HepG2 (cell line): ENCODE measurements at regions not wholly inside any gene's neighbourhood (a gene's known extent, or its start where the extent isn't known, plus 50 kb on each side); places are given as distances from the start of the nearest gene placed in this dataset.

Experiments
- ATAC-seq: fragments of 200-7000 bp; cut with Tn5 transposase; 3 replicates; pipeline ENCODE4 v1.9.1; 2020; ENCODE audit warnings: mild to moderate bottlenecking, moderate library complexity
- BruUV-seq: library from RNA; stranded (reverse); fragments of 400-500 nt; replicated peaks from 2 replicates; lab custom pipeline; 2021; lab: Mats Ljungman, UMichigan
- CTCF ChIA-PET: fragments of 300-600 bp; formaldehyde crosslinking; extraction: SDS; loops from one replicate; lab custom pipeline; 2021; ENCODE audit warnings: low total read pairs, inconsistent platforms, low intra/inter-chr PET ratio; lab: Yijun Ruan, JAX
- POLR2A ChIA-PET: fragments of 350-600 bp; sonication (Branson Sonifier 250); formaldehyde crosslinking; loops from one replicate; lab custom pipeline; 2020; ENCODE audit warnings: antibody characterized with exemption, inconsistent platforms; lab: Yijun Ruan, JAX
- DNase-seq: peaks from one replicate; pipeline ENCODE4 v3.0.0-alpha.2; 2015; ENCODE audit warnings: low spot score
- FAIRE-seq: peaks from 3 replicates; lab custom pipeline; 2011; peaks lifted over from hg19 to GRCh38; lab: Jason Lieb, UNC
- H2AFZ ChIP-seq: one replicate; pipeline ENCODE4 v1.6.1; 2011; ENCODE audit warnings: low read length, inconsistent platforms
- H3K27ac ChIP-seq: fragments of 300-600 bp; 3 replicates; pipeline ENCODE4 v1.8.0; 2011; ENCODE audit warnings: mixed run types, mild to moderate bottlenecking, mixed read lengths, low read length, inconsistent platforms; ENCODE audit not compliant: insufficient read depth; ENCODE audit errors: extremely low read length
- H3K27me3 ChIP-seq, 2 experiments: fragments of 200-600 bp in 1 of 2; 2 replicates in 1 of 2; 3 replicates in 1 of 2; pipeline versions ENCODE4 v1.6.0 to v1.8.0; 2011; ENCODE audit warnings: low read length in 2 of 2, mild to moderate bottlenecking in 2 of 2, moderate library complexity in 2 of 2, inconsistent platforms in 1 of 2; ENCODE audit not compliant: insufficient read depth in 2 of 2, control insufficient read depth in 1 of 2
- H3K36me3 ChIP-seq, 2 experiments: fragments of 200-600 bp in 1 of 2; replicated peaks in 1 of 2; 2 replicates in 1 of 2; 3 replicates in 1 of 2; pipeline versions ENCODE4 v1.5.1 to v1.8.0; 2011; ENCODE audit warnings: low read length in 2 of 2, inconsistent platforms in 1 of 2; ENCODE audit not compliant: insufficient read depth in 2 of 2, control insufficient read depth in 1 of 2
- H3K4me1 ChIP-seq: 2 replicates; pipeline ENCODE4 v1.5.1; 2012; ENCODE audit warnings: low read length, inconsistent platforms; ENCODE audit not compliant: insufficient read depth
- H3K4me2 ChIP-seq: 2 replicates; pipeline ENCODE4 v1.6.0; 2011; ENCODE audit warnings: low read depth, low read length, inconsistent platforms
- H3K4me3 ChIP-seq, 3 experiments: fragments of 200-600 bp in 1 of 3; sonication (generic), shearing (Covaris generic) in 1 of 3; replicated peaks in 1 of 3; 2 replicates each; pipeline ENCODE4 v1.5.1; 2011 to 2016; ENCODE audit warnings: low read length in 3 of 3, inconsistent platforms in 2 of 3, low read depth in 2 of 3, mild to moderate bottlenecking in 2 of 3, control low read depth in 1 of 3, mixed read lengths in 1 of 3; ENCODE audit not compliant: insufficient read depth in 1 of 3
- H3K79me2 ChIP-seq: one replicate; pipeline ENCODE4 v1.6.1; 2011; ENCODE audit warnings: low read length, inconsistent platforms; ENCODE audit not compliant: insufficient read depth
- H3K9ac ChIP-seq: 2 replicates; pipeline ENCODE4 v1.6.0; 2011; ENCODE audit warnings: mild to moderate bottlenecking, low read depth, low read length, inconsistent platforms; ENCODE audit not compliant: insufficient read depth
- H3K9me3 ChIP-seq: 2 replicates; pipeline ENCODE4 v1.5.1; 2012; ENCODE audit warnings: mild to moderate bottlenecking, low read length
- H4K20me1 ChIP-seq: 2 replicates; pipeline ENCODE4 v1.6.0; 2011; ENCODE audit warnings: inconsistent platforms, mild to moderate bottlenecking, low read length, moderate library complexity; ENCODE audit not compliant: insufficient read depth
- DBP ChIP-seq: sonication (generic); formaldehyde crosslinking; IDR thresholded peaks from 2 replicates; pipeline ENCODE4 v1.4.0; 2020; ENCODE audit warnings: missing genetic modification reagents; ENCODE audit errors: not compliant biosample characterization
- ESRRA ChIP-seq: sonication (generic); formaldehyde crosslinking; IDR thresholded peaks from 2 replicates; pipeline ENCODE4 v1.5.1; 2020; ENCODE audit warnings: mild to moderate bottlenecking, low read depth, missing genetic modification reagents
- HOXA9 ChIP-seq: sonication (generic); formaldehyde crosslinking; IDR thresholded peaks from 2 replicates; pipeline ENCODE4 v1.8.1; 2022; ENCODE audit warnings: missing genetic modification reagents, mild to moderate bottlenecking, moderate library complexity, borderline replicate concordance
- JUNB ChIP-seq: sonication (generic); formaldehyde crosslinking; IDR thresholded peaks from 2 replicates; pipeline ENCODE4 v1.8.0; 2022; ENCODE audit warnings: missing genetic modification reagents, mild to moderate bottlenecking, borderline replicate concordance
- KLF9 ChIP-seq: IDR thresholded peaks from 2 replicates; pipeline ENCODE4 v1.6.1; 2016; ENCODE audit warnings: low read depth
- MAFG ChIP-seq: sonication (generic); formaldehyde crosslinking; IDR thresholded peaks from 2 replicates; pipeline ENCODE4 v1.5.1; 2020; ENCODE audit warnings: mild to moderate bottlenecking, missing genetic modification reagents
- MTERF4 ChIP-seq: sonication (generic); formaldehyde crosslinking; IDR thresholded peaks from 2 replicates; pipeline ENCODE4 v1.8.0; 2023; ENCODE audit warnings: mild to moderate bottlenecking, missing genetic modification reagents
- THAP8 ChIP-seq: sonication (generic); formaldehyde crosslinking; IDR thresholded peaks from 2 replicates; pipeline ENCODE4 v1.5.1; 2020; ENCODE audit warnings: missing genetic modification reagents, mild to moderate bottlenecking, borderline replicate concordance
- TP53 ChIP-seq: sonication (generic); formaldehyde crosslinking; conservative IDR thresholded peaks from 2 replicates; pipeline ENCODE4 v1.4.0; 2020; ENCODE audit warnings: missing genetic modification reagents
- ZBTB26 ChIP-seq: IDR thresholded peaks from 2 replicates; pipeline ENCODE4 v1.6.1; 2016; ENCODE audit warnings: missing compliant biosample characterization, missing genetic modification reagents, borderline replicate concordance
- ZBTB7A ChIP-seq: sonication (generic); formaldehyde crosslinking; IDR thresholded peaks from 2 replicates; pipeline ENCODE4 v1.8.0; 2022; ENCODE audit warnings: mild to moderate bottlenecking, missing genetic modification reagents
- ZFP41 ChIP-seq: sonication (generic); formaldehyde crosslinking; IDR thresholded peaks from 2 replicates; pipeline ENCODE4 v1.4.0; 2020; ENCODE audit warnings: mild to moderate bottlenecking, missing genetic modification reagents, borderline replicate concordance
- ZKSCAN1 ChIP-seq: fragments of 150-350 bp; IDR thresholded peaks from 2 replicates; pipeline ENCODE4 v1.6.1; 2014; ENCODE audit warnings: low read length
- ZNF18 ChIP-seq: sonication (generic); formaldehyde crosslinking; IDR thresholded peaks from 2 replicates; pipeline ENCODE4 v1.8.0; 2022; ENCODE audit warnings: mild to moderate bottlenecking, missing genetic modification reagents; ENCODE audit not compliant: insufficient replicate concordance
- ZNF333 ChIP-seq: sonication (generic); formaldehyde crosslinking; IDR thresholded peaks from 2 replicates; pipeline ENCODE4 v1.4.0; 2020; ENCODE audit warnings: mild to moderate bottlenecking, missing genetic modification reagents, borderline replicate concordance
- ZNF629 ChIP-seq: sonication (generic); formaldehyde crosslinking; conservative IDR thresholded peaks from 2 replicates; pipeline ENCODE4 v1.5.0; 2020; ENCODE audit warnings: missing genetic modification reagents
- ZNF691 ChIP-seq: sonication (generic); formaldehyde crosslinking; IDR thresholded peaks from 2 replicates; pipeline ENCODE4 v1.4.0; 2020; ENCODE audit warnings: missing genetic modification reagents, low read depth, mild to moderate bottlenecking, borderline replicate concordance
- WGBS: methylation state at CpG from one replicate; pipeline ENCODE4 v1.1.6; 2017; ENCODE audit warnings: low lambda C conversion rate; 5-methylcytosine and 5-hydroxymethylcytosine counted together
- in situ Hi-C: cut with HindIII; loops from 2 replicates; pipeline ENCODE4 v1.10.0; 2017; ENCODE audit warnings: low pct_unique_long_range_greater_than_20kb; ENCODE audit not compliant: extremely low pct_ligation_motif_present
- intact Hi-C: fragments of 100-400 bp; cut with micrococcal nuclease; formaldehyde crosslinking; loops from one replicate; pipeline ENCODE4 v1.10.0; 2022; ENCODE audit not compliant: unreplicated experiment

- no peak overlapping the region for H3K9ac ChIP-seq
- ChIA-PET POLR2A (no interaction called here), CTCF (no interaction called here)
- ATAC-seq (no peak), FAIRE-seq (no peak), DNase-seq (no peak)
- no peaks in the 10 kb centered on the region for H4K20me1 ChIP-seq
- H2AFZ ChIP-seq = no peak overlapping the region
- no peaks in the 10 kb centered on the region for H3K79me2 ChIP-seq
- no peaks in the 10 kb centered on the region for H3K9me3 ChIP-seq
- TF ChIP-seq TP53 (CRISPR knock-in tag) (no peak), ZBTB7A (CRISPR knock-in tag) (no peak), THAP8 (CRISPR knock-in tag) (no peak), ZFP41 (CRISPR knock-in tag) (no peak), ZNF18 (CRISPR knock-in tag) (no peak), KLF9 (CRISPR knock-in tag) (no peak), ZBTB26 (no peak), ZNF629 (CRISPR knock-in tag) (no peak), ZNF333 (CRISPR knock-in tag) (no peak), ESRRA (CRISPR knock-in tag) (no peak), MTERF4 (CRISPR knock-in tag) (no peak), MAFG (CRISPR knock-in tag) (no peak), JUNB (CRISPR knock-in tag) (no peak), ZNF691 (CRISPR knock-in tag) (no peak), HOXA9 (no peak), ZKSCAN1 (no peak), DBP (CRISPR knock-in tag) (no peak)
- no peak overlapping the region for H3K4me2 ChIP-seq
- no TSS peak for BruUV-seq
- no peaks in the 10 kb centered on the region for H3K36me3 ChIP-seq
- no peak overlapping the region for H3K4me3 ChIP-seq
- peaks cover 0 to 6% of the 10 kb centered on the region in 2 experiments; a peak in 1 of 5 replicates for H3K27me3 ChIP-seq
- intact Hi-C loops (no loop called here), in situ Hi-C loops (no loop called here)
- no peaks in the 10 kb centered on the region for H3K4me1 ChIP-seq
- 9% methylated on average over 2 of the region's 2 CpGs for WGBS
- H3K27ac ChIP-seq = no peak overlapping the region
These were observed 172.6 kb upstream of the LAMA2 start for GRCh38 chr6:128710315-128710714.
